Breast epithelium (tissue), 4 donors: ENCODE measurements at regions not wholly inside any gene's neighbourhood (a gene's known extent, or its start where the extent isn't known, plus 50 kb on each side); places are given as distances from the start of the nearest gene placed in this dataset.
"Not testable (repeated sequence)": the region's sequence is repeated elsewhere in the genome, so short reads cannot be mapped to it uniquely, and the experiment has no call there.

Experiments used
- DNase-seq, 2 donors: peaks; one replicate each; pipeline ENCODE4 v3.0.0-alpha.2; 2019; ENCODE audit warnings: low spot score in 2 of 2
- H3K27ac ChIP-seq, 2 donors: fragments of 200-600 bp; sonication (generic) in 1 of 2; one replicate each; pipeline ENCODE4 v1.5.1; 2016 to 2019; ENCODE audit warnings: mild to moderate bottlenecking in 1 of 2
- H3K27me3 ChIP-seq, 2 donors: fragments of 200-600 bp; sonication (generic) in 1 of 2; one replicate each; pipeline versions ENCODE4 v1.5.1 to v1.6.0; 2017 to 2019; ENCODE audit warnings: control low read depth in 1 of 2, mild to moderate bottlenecking in 1 of 2
- H3K36me3 ChIP-seq: fragments of 200-600 bp; one replicate; pipeline ENCODE4 v1.5.1; 2019
- H3K4me1 ChIP-seq, 2 donors: fragments of 200-600 bp; sonication (generic); one replicate each; pipeline ENCODE4 v1.5.1; 2016 to 2019; ENCODE audit warnings: control low read depth in 1 of 2
- H3K4me3 ChIP-seq, 3 donors: fragments of 200-600 bp; sonication (generic); 1 replicate in 2 of 3; 2 replicates in 1 of 3; pipeline ENCODE4 v1.5.1; 2016 to 2019; ENCODE audit warnings: mild to moderate bottlenecking in 3 of 3, moderate library complexity in 2 of 3
- H3K9me3 ChIP-seq, 2 donors: fragments of 200-600 bp; sonication (generic) in 1 of 2; one replicate each; pipeline ENCODE4 v1.5.1; 2016 to 2019; ENCODE audit warnings: control low read depth in 1 of 2
- POLR2A ChIP-seq: fragments of 450-650 bp; IDR thresholded peaks from one replicate; pipeline ENCODE4 v1.6.1; 2016; ENCODE audit warnings: antibody characterized with exemption, mild to moderate bottlenecking, moderate library complexity
- POLR2AphosphoS5 ChIP-seq, 3 donors: sonication (generic); formaldehyde crosslinking; IDR thresholded peaks; one replicate each; pipeline ENCODE4 v1.6.1; 2017; ENCODE audit warnings: antibody characterized with exemption in 3 of 3
- intact Hi-C: fragments of 100-400 bp; cut with DNase I; formaldehyde crosslinking; loops from one replicate; pipeline ENCODE4 v1.15.1; 2023; ENCODE audit warnings: low total_unique reads
- TF ChIP-seq, protein P1 (sequence below), 3 donors: fragments of 450-650 bp; IDR thresholded peaks; one replicate each; pipeline ENCODE4 v1.5.1; 2016 to 2017; ENCODE audit warnings: antibody characterized with exemption in 3 of 3, mild to moderate bottlenecking in 3 of 3, moderate library complexity in 3 of 3

DNA sequence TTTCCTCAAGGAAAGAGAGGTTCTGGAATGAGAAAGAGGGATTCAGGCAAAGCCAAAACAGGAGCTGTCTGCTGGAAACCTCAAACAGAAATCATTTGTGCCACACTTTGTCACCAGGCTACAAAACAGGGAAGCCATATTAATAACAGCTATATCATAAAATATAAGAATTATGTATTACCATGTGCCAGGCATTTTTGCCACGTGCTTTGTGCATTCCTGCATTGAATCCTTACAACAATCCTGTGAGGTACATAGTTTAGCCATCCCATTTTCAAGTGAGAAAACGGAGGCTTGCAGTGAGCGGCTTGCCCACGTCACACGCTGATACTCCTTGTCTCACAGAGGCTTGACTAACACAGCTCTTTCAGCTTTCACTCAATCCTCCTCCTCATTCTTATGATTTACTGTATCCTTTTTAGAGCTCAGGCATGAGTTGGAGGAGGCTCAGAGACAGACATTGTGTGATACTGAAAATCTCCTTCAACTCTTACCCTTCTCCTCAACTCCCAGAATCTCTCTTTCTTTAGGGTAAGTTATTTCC, 148.4 kb upstream of the MEX3C start:
- H3K4me3 ChIP-seq = no peak overlapping the region
- TF ChIP-seq POLR2A (no peak), POLR2AphosphoS5 (IDR thresholded peaks at IDR 0.05) (no peak)
- TF ChIP-seq, protein P1, sequence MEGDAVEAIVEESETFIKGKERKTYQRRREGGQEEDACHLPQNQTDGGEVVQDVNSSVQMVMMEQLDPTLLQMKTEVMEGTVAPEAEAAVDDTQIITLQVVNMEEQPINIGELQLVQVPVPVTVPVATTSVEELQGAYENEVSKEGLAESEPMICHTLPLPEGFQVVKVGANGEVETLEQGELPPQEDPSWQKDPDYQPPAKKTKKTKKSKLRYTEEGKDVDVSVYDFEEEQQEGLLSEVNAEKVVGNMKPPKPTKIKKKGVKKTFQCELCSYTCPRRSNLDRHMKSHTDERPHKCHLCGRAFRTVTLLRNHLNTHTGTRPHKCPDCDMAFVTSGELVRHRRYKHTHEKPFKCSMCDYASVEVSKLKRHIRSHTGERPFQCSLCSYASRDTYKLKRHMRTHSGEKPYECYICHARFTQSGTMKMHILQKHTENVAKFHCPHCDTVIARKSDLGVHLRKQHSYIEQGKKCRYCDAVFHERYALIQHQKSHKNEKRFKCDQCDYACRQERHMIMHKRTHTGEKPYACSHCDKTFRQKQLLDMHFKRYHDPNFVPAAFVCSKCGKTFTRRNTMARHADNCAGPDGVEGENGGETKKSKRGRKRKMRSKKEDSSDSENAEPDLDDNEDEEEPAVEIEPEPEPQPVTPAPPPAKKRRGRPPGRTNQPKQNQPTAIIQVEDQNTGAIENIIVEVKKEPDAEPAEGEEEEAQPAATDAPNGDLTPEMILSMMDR (IDR thresholded peaks at IDR 0.05) = no peak
- H3K9me3 ChIP-seq = no peaks in the 10 kb centered on the region
- no peaks in the 10 kb centered on the region for H3K4me1 ChIP-seq
- H3K27ac ChIP-seq = no peak overlapping the region
- no peaks in the 10 kb centered on the region for H3K36me3 ChIP-seq
- DNase-seq = no peak
- H3K27me3 ChIP-seq = no peaks in the 10 kb centered on the region
- intact Hi-C loops = no loop called here

DNA sequence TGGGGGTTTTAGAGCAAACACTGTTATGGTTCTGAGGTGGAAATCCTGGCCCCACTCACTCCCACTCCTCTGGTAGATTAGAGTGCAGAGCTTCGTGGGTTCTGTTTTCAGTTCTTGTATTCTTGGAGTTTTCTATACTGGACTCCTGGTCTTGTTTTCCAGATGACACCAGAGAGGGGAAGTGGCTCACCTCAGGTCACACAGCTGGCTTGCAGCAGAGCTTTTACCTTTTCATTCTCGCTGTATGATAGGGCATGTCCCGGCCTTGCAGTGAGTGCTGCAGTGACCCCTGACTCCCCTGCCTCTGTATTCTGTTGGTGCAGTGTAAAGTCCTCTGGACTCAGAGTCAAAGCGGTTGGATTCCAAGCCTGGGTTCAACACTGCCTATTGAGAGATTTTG, 148.9 kb upstream of the MEX3C start:
- no peak for DNase-seq
- no peaks in the 10 kb centered on the region for H3K27me3 ChIP-seq

DNA sequence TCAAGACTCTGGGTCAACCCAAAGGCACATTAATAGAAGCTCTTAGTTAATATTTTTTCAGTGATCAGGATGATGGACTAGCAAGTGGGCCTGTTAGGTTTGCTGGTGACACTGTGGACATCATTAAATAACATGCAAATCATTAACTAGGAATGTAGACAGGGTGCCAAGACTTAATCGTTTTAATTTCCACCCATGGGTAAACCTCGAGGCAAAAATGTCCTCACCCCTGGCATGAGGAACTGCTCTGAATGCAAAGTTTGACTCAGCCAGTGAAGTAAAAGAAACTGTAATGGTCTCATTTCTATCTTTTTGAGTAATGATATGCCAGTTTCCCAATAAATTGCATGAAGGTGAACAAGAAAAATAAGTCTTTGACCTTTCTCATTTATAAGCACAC, 152.6 kb upstream of the MEX3C start:
- Histone ChIP-seq H3K9me3 (no peaks in the 10 kb centered on the region), H3K36me3 (no peaks in the 10 kb centered on the region), H3K4me1 (no peaks in the 10 kb centered on the region), H3K27me3 (no peaks in the 10 kb centered on the region), H3K27ac (no peak overlapping the region), H3K4me3 (no peak overlapping the region)
- DNase-seq = no peak
- TF ChIP-seq POLR2AphosphoS5 (IDR thresholded peaks at IDR 0.05) = no peak
- TF ChIP-seq, protein P1 (IDR thresholded peaks at IDR 0.05) = no peak
- TF ChIP-seq POLR2A = no peak
- intact Hi-C loops = loop anchor here (5.0 kb wide), 1 partner anchor 307 kb away; no protein-coding TSS in a partner anchor

More for the DNA sequence above, 148.9 kb upstream of the MEX3C start:
- TF ChIP-seq, protein P1 (IDR thresholded peaks at IDR 0.05) = no peak
- no peak for TF ChIP-seq POLR2AphosphoS5 (IDR thresholded peaks at IDR 0.05)
- no peak for TF ChIP-seq POLR2A
- no peaks in the 10 kb centered on the region for H3K9me3 ChIP-seq
- no peaks in the 10 kb centered on the region for H3K4me1 ChIP-seq
- H3K27ac ChIP-seq = no peak overlapping the region
- H3K36me3 ChIP-seq = no peaks in the 10 kb centered on the region
- intact Hi-C loops = no loop called here
- H3K4me3 ChIP-seq = no peak overlapping the region

DNA sequence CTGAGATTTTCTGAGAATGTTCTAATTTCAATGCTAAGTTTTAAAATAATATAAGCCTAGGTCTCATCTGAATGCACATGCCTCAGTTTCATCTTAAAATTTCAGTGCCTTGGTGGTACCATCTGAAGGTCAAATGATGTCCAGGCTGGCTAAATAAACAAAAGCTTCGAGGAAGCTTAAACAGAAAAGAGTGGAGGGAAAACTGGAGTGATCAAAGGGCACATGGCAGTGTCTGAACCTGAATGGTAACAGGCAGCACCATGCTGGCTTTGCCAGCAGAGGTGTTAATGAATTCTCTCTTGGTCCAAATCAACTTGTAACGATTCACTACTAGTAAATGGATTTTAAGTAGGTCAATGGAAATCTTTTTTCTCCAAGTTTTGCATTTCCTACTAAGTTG, 158.4 kb upstream of the MEX3C start:
- TF ChIP-seq POLR2A = no peak
- TF ChIP-seq POLR2AphosphoS5 (IDR thresholded peaks at IDR 0.05) = no peak
- TF ChIP-seq, protein P1 (IDR thresholded peaks at IDR 0.05) = no peak
- DNase-seq = no peak
- intact Hi-C loops = no loop called here
- Histone ChIP-seq H3K9me3 (no peaks in the 10 kb centered on the region), H3K4me3 (no peak overlapping the region), H3K4me1 (no peaks in the 10 kb centered on the region), H3K27ac (no peak overlapping the region), H3K27me3 (no peaks in the 10 kb centered on the region), H3K36me3 (no peaks in the 10 kb centered on the region)

DNA sequence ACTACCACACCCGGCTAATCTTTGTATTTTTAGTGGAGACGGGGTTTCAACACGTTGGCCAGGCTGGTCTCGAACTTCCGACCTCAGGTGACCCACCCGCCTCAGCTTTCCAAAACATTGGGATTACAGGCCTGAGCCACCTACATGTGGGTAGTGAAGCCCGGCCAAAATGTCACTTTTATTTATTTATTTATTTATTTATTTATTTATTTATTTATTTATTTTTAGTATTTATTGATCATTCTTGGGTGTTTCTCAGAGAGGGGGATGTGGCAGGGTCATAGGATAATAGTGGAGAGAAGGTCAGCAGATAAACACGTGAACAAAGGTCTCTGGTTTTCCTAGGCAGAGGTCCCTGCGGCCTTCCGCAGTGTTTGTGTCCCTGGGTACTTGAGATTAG, 162.8 kb upstream of the MEX3C start:
- H3K4me3 ChIP-seq, H3K9me3 ChIP-seq, H3K36me3 ChIP-seq, H3K27ac ChIP-seq, intact Hi-C loops, H3K4me1 ChIP-seq, H3K27me3 ChIP-seq, DNase-seq: not testable (repeated sequence)
